Adrenal gland (tissue), 9 donors: ENCODE measurements at regions not wholly inside any gene's neighbourhood (a gene's known extent, or its start where the extent isn't known, plus 50 kb on each side); places are given as distances from the start of the nearest gene placed in this dataset.
"Not testable (repeated sequence)": the region's sequence is repeated elsewhere in the genome, so short reads cannot be mapped to it uniquely, and the experiment has no call there.

Experiments used
- DNase-seq, 7 donors: peaks; one replicate each; pipeline ENCODE4 v3.0.0-alpha.2; 2019 to 2020
- H3K27ac ChIP-seq, 5 donors: fragments of 200-600 bp; sonication (generic) in 4 of 5; 1 replicate in 3 of 5; 2 replicates in 2 of 5; pipeline versions ENCODE4 v1.5.1 to v1.8.0; 2016 to 2020; ENCODE audit warnings: mild to moderate bottlenecking in 1 of 5
- H3K27me3 ChIP-seq: fragments of 200-600 bp; 2 replicates; pipeline ENCODE4 v1.8.0; 2021
- H3K36me3 ChIP-seq, 2 donors: fragments of 200-600 bp; replicated peaks in 1 of 2; 1 replicate in 1 of 2; 2 replicates in 1 of 2; pipeline versions ENCODE4 v1.5.1 to v1.8.0; 2018 to 2022
- H3K4me1 ChIP-seq, 2 donors: fragments of 200-600 bp; replicated peaks in 1 of 2; 1 replicate in 1 of 2; 2 replicates in 1 of 2; pipeline versions ENCODE4 v1.5.1 to v1.8.0; 2018 to 2021
- H3K4me3 ChIP-seq, 4 donors: fragments of 200-600 bp; sonication (generic) in 3 of 4; one replicate each; pipeline ENCODE4 v1.5.1; 2016 to 2018
- H3K9me3 ChIP-seq, 3 donors: fragments of 200-600 bp; sonication (generic) in 1 of 3; replicated peaks in 1 of 3; 1 replicate in 2 of 3; 2 replicates in 1 of 3; pipeline versions ENCODE4 v1.5.1 to v1.8.0; 2016 to 2021
- CTCF ChIP-seq, 6 experiments: fragments of 450-650 bp in 4 of 6; fragments of 200-600 bp in 2 of 6; sonication (generic) in 1 of 6; IDR thresholded peaks; 1 replicate in 5 of 6; 2 replicates in 1 of 6; pipeline versions ENCODE4 v1.5.1 to v1.8.0; 2016 to 2021; ENCODE audit warnings: antibody characterized with exemption in 6 of 6, mild to moderate bottlenecking in 2 of 6, moderate library complexity in 1 of 6
- POLR2A ChIP-seq, 2 donors: fragments of 450-650 bp; IDR thresholded peaks; one replicate each; pipeline ENCODE4 v1.6.1; 2017; ENCODE audit warnings: antibody characterized with exemption in 2 of 2, mild to moderate bottlenecking in 2 of 2, moderate library complexity in 1 of 2
- WGBS, 4 donors: extraction: QIAGEN DNeasy Blood & Tissue Kit in 2 of 4; methylation state at CpG; one replicate each; pipeline versions ENCODE4 v1.1.5 to v1.1.7; 2013 to 2017; 5-methylcytosine and 5-hydroxymethylcytosine counted together
- intact Hi-C, 2 donors: fragments of 100-400 bp; cut with DNase I; formaldehyde crosslinking; loops; one replicate each; pipeline versions ENCODE4 v1.14.1 to v1.15.0; 2022 to 2023
- donor health status: healthy with polysubstance abuse.
- donor health status: Bipolar disorder and iron deficiency.
- donor health status: DM: yes; HTN: yes; CAD: no.
- donor health status: DM: no; HTN: no; CAD: no.
- donor health status: DM: no; HTN: no; CAD: no.

GRCh38 chr14:53619691-53620231 is 336.9 kb downstream of the BMP4 start:
- Histone ChIP-seq H3K36me3 (no peaks in the 10 kb centered on the region), H3K9me3 (no peaks in the 10 kb centered on the region), H3K4me1 (no peaks in the 10 kb centered on the region), H3K27ac (no peak overlapping the region), H3K4me3 (no peak overlapping the region), H3K27me3 (no peaks in the 10 kb centered on the region)
- intact Hi-C loops, result no loop called here
- DNase-seq, result no peak
- no peak for TF ChIP-seq CTCF (IDR thresholded peaks at IDR 0.05)
- TF ChIP-seq POLR2A (IDR thresholded peaks at IDR 0.05), result no peak
- 68 to 77% (median 72%) methylated on average over 3 of the region's 3 CpGs for WGBS, 4 donors

- H3K4me3 ChIP-seq, H3K4me1 ChIP-seq, H3K36me3 ChIP-seq, H3K9me3 ChIP-seq, H3K27ac ChIP-seq, intact Hi-C loops, DNase-seq, H3K27me3 ChIP-seq: not testable (repeated sequence)
- WGBS, 4 donors, result 82 to 95% (median 90%) methylated on average over 2 of the region's 2 CpGs
Measured at GRCh38 chr14:53616536-53616935, 340.1 kb downstream of the BMP4 start.

GRCh38 chr14:53615252-53615651 is 341.4 kb downstream of the BMP4 start:
- Histone ChIP-seq H3K27me3 (no peaks in the 10 kb centered on the region), H3K27ac (no peak overlapping the region), H3K36me3 (no peaks in the 10 kb centered on the region), H3K4me3 (no peak overlapping the region), H3K9me3 (no peaks in the 10 kb centered on the region), H3K4me1 (no peaks in the 10 kb centered on the region)
- 80 to 86% (median 84%) methylated on average over 3 of the region's 3 CpGs for WGBS, 4 donors
- no peak for DNase-seq
- intact Hi-C loops, result no loop called here
- TF ChIP-seq POLR2A (IDR thresholded peaks at IDR 0.05) (no peak), CTCF (IDR thresholded peaks at IDR 0.05) (no peak)

GRCh38 chr14:53613404-53614253 is 343.0 kb downstream of the BMP4 start:
- intact Hi-C loops, result no loop called here
- Histone ChIP-seq H3K36me3 (no peaks in the 10 kb centered on the region), H3K4me1 (no peaks in the 10 kb centered on the region), H3K4me3 (no peak overlapping the region), H3K9me3 (no peaks in the 10 kb centered on the region), H3K27ac (no peak overlapping the region), H3K27me3 (no peaks in the 10 kb centered on the region)
- DNase-seq, result peak in 2 of 7 donors; percentile 8 to 15
- WGBS, 4 donors, result 75 to 83% (median 79%) methylated on average over 12 of the region's 12 CpGs
- TF ChIP-seq CTCF (IDR thresholded peaks at IDR 0.05), result no peak

GRCh38 chr14:53610947-53611346 is 345.7 kb downstream of the BMP4 start:
- no peak for DNase-seq
- H3K9me3 ChIP-seq, result no peaks in the 10 kb centered on the region
- no peak for TF ChIP-seq POLR2A (IDR thresholded peaks at IDR 0.05)
- no peak for TF ChIP-seq CTCF (IDR thresholded peaks at IDR 0.05)
- H3K4me1 ChIP-seq, result no peaks in the 10 kb centered on the region
- intact Hi-C loops, result no loop called here
- no peak overlapping the region for H3K4me3 ChIP-seq
- no peaks in the 10 kb centered on the region for H3K27me3 ChIP-seq
- no peaks in the 10 kb centered on the region for H3K36me3 ChIP-seq
- no peak overlapping the region for H3K27ac ChIP-seq
